NAMALWA (cell line): ENCODE measurements at regions not wholly inside any gene's neighbourhood (a gene's known extent, or its start where the extent isn't known, plus 50 kb on each side); places are given as distances from the start of the nearest gene placed in this dataset.

Experiments used
- DNase-seq: peaks from one replicate; pipeline ENCODE4 v3.0.0-alpha.2; 2015; ENCODE audit warnings: low spot score

DNA sequence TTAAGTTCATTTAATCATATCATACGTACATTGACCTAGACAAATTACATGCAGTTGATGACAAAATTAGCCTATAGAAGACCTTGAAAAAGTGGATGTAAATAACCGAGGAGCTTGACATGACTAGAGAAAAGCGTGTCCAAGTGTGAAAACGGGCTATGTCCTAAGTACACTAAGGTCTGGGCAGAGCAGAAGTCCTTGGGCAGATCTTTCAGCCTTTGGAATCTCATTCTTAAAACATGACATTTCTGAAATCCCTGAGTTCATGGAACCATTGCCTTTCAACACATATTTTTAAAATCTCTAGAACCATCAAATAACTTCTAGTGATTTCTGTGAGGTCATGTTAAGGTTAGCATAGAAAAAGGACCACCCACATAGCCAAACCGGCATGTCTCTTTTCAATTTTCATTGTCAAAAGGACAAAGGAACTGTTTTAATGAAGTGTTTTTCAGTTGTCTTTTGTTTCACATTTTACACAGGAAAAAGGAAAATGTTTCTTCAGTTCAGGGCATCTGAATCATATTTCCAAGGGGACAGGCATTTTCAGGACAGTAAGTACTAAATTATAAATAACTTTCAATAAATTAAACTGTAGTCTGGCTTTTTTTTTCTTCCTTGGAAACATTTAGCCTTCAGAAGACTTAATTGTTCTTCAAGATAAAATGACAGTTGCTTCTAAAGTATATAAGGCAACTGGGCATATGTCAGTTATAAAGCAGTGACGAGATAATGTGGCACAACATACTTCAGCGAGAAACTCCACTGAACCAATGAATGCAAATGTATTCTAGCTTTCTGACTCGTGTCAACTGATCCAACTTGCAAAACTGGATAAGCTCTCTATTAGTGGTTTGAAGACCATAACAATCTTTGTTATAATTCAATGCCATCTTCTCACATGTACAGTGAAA, 416.8 kb downstream of the NFIB start:
- DNase-seq, result no peak

DNA sequence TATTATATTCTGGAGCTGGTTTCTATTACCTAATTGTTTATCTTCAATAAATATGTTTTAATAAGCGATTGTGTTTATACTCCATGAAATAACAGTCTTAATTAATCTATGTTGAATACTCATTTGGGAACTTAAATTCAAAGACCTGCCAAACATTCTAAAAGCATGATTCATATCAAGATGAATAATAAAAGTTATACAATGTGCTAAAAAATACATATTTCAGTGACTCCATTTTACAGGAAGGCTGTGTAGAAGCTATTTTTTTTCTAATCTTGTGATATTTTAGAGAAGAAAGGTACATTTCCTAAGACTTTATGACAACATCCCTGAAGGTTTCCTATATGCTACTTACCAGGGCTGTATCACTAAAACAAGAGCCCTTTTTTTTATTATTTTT, 417.9 kb downstream of the NFIB start:
- DNase-seq, result no peak

DNA sequence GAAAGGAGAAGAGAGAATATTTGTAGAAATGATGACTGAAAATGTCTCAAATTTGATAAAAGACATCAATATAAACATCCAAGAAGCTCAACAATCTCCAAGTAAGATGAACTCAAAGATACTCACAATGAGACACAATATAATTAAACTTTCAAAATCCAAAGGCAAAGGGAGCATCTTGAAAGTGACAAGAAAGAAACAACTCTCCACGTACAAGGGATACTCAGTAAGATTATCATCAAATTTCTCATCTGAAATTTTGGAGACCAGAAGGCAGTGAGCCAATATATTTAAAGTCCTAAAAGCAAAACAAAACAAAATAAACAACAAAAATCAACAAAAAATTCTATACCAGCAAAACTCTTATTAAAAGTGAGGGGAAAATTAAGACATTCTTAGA, 428.7 kb downstream of the NFIB start:
- DNase-seq, result no peak

DNA sequence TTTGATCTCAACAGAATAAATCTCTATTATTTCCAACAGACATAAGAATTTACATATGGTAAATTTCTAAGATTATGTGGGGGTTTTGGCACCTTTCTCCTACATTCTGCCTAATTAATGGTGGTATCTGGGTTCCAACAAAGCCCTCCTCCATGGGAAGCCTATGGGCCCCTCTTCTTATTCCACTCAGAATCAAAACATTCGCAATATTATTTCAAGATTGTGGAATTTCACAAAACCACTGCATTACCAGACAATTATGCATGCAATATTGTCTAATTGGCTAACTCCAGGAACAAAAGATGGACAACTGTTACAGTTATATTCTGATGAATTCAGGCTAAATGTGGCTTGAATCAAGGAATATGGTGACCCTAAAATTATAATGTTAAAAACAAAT, 434.0 kb downstream of the NFIB start:
- DNase-seq, result no peak

DNA sequence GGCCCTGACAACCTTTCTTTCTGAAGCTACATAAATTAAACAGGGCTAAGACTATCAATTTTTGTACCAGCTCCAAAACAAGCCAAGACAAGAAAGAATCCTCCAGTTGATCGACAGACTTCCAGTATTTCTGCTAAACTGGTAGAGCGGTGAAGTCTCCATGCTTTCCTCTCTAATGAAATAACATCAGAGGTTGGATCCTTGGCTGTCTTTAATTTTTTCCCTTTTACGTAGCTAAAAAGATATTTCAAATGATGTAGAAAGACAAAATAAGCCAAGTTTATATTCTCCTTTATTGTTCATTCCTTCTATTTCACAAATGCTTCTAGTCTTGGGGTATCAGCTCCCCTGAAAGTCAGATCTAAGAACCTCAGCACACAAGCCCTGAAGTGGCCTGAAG, 434.9 kb downstream of the NFIB start:
- no peak for DNase-seq

DNA sequence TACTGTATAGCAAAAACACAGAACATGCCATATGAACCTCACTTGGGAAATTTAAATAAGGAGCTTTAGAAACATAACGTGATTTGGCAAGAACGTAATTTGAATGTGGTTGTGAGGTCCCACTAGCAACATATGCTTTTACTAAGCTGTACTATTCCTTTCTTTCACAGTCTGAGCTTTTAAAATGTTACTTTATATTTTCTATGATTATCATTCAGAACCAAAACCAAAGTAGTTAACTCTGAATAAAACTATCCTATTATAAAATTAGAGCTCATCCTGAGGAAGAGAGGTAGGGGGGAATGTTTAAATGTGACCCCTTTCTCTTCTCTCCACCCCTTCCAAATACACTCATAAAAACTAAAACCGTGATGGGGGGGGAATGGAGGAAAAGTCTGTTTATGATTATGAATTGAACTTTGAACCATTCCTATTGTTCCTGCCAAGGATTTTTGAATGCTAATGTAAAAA, 435.7 kb downstream of the NFIB start:
- DNase-seq, result no peak

DNA sequence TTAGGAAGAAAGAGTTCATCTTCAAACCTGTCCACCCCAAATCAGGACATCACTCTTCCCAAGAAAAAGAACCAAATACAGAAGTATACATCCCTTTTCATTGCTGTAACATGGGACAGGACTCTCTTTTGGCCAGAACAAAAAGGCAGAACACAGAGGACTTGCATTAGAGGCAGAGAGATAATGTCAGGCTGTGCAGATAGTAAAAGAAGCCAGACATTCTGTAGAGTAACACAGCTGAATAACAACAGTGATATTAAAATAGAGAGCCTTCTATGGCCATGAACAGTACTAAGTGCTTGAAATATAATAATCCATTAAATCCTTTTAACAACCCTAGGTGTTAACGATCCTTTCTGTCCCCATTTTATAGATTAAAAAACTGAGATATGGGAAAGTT, 437.2 kb downstream of the NFIB start:
- DNase-seq, result no peak

DNA sequence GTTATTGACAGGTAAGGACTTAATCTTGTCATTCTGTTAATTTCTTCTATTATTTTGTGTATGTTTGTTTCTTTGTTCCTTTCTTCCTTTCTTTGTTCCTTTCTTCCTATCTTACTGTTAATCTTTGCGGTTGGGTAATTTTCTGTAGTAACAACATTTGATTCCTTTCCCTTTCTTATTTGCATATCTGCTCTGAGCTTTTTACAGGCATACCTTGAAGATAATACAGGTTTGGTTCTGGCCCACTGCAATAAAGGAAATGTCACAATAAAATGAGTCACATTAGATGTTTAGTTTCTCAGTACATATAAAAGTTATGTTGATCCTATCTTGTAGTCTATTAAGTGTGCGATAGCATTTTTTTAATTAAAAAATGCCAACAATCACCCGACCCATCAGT, 440.7 kb downstream of the NFIB start:
- DNase-seq, result no peak

DNA sequence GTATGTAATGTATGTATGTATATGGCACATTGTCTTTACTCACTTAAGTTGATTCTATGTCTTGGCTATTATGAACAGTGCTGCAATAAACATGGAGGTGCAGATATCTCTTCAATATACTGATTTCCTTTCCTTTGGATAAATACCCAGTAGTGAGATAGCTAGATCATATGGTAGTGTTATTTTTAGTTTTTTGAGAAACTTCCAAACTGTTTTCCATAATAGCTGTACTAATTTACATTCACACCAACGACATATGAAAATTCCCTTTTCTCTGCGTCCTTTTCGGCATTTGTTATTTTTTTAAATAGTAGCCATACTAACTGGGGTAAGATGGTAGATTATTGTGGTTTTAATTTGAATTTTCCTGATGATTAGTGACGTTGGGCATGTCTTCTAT, 445.6 kb downstream of the NFIB start:
- no peak for DNase-seq

DNA sequence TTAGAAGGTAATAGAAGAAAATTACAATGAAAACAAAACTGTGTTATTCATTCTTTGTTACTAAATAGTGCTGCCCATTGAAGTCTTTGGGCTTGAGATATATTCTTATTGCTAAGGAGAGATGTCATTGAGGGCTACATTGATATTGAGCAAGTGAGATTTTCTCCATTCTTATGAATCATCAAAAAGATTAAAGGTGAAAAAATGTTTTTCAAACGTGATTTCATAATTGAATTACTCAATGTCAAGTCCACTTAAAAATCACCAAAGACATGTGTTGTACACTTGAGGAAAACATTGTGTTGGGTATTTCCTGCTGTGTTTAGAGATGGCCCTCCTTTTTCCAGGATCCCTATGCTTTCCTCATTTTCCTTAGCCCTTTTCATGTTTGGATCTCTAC, 448.1 kb downstream of the NFIB start:
- DNase-seq, result no peak

DNA sequence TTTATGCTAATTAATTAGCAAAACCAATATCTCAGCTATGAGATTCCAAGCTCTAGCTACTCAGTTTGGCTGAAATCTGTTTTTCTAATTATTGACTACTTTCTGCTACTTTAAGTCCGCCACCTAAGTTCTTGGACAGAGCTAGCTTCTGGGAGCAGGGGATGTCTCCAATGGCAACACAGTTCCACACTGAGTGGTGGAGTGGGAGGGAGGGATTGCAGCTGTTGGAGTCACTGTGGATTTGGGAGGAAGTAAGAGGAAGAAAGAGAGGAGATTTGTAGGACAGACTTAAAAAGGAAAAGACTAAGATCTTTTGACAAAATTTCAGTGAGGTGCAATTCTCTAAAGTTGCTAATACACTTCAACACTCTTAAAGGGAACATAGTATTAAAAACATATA, 450.8 kb downstream of the NFIB start:
- no peak for DNase-seq

DNA sequence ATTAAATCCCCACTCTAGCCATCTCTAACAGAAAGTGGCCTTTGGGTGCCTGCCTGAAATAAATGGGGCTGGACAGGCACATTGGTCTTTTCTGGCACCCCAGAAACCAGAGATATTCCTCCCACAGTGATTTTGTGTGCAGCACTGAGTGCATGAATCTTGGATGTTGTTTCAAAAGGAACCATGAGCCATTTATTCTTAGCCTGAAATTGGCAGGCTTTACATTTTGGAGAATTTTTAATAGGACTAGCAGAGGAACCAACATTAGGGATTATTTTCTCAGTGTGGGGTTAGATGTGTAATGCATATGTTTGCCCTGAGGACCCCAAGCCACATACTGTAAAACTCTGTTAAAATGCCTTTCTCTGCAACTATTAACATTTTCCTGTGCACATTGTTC, 451.3 kb downstream of the NFIB start:
- no peak for DNase-seq

DNA sequence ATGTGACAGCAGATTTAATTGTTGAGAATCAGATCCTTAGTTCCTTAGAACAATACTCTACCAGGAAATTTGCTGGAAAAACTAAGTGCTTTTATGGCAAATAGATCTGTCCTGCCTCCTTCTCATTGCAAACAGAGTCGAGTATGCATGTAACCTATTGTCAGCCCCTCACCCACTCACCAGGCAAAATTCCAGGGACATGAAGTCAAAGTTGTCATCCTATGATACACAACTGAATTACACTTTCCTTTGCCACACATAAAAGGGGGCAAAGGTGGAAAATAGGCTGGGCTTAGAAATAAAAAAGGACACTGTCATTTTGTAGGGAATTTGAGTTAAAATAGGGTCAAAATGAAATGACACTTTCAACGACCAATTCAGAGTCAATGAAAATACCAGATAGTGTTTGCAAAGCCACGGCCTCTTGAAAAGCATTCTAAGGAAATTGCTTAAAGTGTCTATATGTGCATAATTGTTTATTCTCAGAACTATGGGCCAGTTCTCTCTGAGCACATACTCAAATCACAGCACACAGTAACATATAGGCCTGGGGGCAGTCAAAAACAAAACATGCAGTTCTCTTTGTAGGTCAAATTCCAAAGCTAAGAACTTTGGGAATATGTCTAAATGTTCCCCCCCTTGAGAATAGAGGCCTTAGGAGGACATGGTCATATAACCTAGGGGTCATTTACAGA, 452.8 kb downstream of the NFIB start:
- DNase-seq, result no peak

DNA sequence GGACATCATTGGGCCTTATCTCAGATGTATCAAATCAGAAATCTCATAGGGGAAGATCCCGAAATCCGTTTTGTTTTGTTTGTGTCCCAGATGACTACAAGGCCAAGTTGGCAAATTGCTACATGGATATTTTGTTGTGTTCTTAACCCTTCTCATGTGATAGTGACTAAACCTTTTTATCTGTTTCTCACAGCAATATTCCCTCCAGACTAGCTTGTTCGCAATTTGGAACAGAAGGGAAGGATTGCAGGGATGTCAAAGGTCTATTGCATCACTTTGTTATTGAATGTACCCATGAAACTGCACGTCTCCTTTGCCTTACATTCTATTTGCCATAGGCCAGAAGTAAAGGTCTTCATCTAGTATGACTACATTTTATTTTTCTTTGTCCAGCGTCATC, 453.9 kb downstream of the NFIB start:
- DNase-seq, result no peak

DNA sequence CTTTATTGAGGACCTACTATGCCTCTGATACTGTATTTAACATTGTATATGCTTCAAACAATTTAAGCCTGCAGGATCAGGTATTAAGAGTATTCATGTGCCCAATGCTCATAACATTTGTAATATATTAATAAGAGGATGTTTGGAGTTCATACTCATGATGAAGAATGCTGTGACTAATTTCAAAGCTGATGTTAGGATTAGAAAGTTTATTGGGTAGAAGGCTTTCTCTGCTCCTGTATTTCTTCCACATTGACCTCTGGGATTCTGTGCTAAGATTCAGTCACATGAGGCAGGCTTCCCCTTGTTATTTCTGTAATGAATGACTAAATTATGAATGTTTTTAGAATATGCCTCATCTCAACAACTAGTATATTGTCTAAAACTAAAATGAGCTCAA, 456.4 kb downstream of the NFIB start:
- no peak for DNase-seq

DNA sequence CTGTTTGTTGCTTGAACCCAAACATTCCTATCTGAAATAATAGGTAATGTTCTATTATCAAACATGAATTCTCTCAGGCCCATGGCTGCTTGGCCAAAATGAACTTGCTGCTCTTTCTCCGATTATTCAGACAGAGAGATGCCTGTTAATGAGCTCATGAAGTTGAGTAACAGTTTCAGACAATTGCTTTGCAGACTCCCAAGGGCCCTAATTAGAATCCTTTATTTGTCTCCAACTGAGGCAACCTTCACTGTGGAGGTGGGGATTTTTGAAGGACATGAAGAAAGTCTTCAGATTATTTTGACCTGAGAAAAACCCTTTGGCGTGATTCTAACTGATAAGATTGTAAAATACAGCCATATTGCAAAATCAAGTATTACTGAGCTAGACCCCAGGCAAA, 466.7 kb downstream of the NFIB start:
- DNase-seq, result no peak

DNA sequence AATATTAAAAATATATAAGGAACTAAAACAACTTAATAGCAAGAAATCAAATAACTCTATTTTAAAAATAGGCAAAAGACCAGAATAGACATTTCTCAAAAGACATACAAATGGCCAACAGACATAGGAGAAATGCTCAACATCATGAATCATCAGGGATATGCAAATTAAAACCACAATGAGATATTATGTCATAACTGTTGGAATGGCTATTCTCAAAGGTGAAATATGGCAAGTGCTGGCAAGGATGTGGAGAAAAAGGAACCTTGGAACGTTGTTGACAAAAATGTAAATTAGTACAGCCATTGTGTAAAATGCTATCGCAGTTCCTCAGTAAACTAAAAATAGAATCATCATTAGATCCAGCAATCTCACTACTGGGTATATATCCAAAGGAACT, 468.5 kb downstream of the NFIB start:
- DNase-seq, result no peak

DNA sequence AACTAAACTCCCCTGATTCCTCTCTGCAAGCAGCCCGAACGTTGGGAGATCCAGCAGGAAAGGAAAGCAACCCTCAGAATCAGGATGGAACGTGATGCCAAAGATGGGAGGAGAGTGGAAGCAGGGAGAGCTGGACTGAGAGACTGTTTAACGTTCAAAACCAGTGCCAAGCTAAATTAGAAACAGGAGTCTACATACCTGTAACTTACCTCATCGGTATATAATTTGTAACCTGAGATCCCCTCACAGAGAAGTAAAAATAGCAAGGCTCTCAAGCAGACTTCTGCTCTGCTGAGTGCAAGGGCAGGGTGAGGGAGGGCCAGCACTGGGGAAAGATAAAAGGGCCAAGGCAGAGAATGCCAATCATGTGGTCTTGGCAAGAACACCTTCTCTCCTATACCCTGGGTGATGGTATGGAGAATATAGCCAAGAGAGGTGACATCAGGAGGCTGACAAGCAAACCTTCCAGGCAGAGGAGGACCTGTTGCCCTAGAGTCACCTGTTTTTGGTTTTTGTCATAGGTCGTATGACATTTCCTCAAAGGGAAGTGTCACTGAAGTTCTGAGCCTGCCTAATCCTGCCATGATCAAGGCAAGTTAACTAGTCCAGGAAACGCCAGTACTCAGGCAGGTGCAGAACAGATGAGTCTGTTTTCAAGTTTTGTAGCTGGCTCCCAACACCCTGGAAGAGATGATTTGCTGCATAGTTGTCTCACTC, 472.0 kb downstream of the NFIB start:
- no peak for DNase-seq

DNA sequence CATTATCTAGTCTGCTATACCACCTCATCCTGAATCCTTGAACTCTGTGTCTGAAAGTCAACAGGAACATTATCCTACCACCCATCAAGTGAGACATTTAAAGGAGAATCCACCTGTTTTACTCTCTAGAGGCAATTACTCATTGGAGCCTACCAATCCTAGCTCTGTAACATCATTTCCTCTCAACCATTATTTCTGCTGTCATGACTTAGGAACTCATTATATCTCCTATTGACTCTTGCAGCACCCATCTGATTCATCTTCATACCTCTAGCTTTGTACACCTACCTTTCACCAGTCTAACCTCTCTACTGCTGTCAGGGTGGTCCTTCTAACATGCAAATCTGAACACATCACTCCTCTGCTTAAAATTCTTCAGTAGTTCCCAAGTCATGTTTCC, 481.5 kb downstream of the NFIB start:
- DNase-seq, result no peak

DNA sequence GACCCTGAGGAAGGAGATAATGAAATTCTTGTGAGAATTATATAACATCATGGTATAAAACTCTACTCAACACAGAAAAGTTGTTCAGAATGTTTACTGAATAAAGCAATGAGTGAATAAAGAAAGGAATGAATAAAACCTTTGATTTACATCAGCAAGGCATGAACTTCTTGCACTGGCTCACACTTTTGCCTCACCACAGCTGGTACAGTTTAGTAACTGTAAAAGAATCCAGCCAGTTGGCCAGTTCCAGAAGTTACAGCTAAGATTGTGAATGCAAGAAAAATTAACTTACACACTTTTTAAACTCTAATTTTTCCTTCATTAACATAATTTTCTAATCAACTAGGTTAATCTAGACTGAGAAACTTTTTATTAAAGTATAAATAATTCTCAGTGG, 490.9 kb downstream of the NFIB start:
- DNase-seq, result no peak

DNA sequence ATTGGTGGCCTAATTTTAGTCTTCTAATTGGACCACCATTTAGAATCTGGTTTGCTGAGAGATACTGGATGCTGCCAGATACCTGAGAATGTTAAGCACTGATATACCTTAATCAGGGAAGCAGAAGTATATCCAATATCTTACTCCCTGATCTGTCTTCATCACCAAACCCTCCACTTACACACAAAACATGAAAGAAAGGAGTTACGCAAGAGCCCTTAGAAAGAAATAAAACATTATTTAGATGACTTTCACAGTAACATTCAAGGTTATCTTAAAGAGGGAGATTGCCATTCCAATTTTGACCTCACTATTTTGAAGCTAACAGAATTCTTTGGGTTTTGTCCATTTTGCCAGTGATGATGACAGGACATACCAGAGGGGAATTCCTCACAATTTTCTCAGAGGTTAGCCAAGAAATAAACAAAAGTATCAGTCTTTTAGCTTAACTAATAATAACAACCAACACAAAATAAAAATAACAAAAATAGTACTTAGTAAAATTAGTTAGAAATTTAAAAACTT, 496.1 kb downstream of the NFIB start:
- no peak for DNase-seq

DNA sequence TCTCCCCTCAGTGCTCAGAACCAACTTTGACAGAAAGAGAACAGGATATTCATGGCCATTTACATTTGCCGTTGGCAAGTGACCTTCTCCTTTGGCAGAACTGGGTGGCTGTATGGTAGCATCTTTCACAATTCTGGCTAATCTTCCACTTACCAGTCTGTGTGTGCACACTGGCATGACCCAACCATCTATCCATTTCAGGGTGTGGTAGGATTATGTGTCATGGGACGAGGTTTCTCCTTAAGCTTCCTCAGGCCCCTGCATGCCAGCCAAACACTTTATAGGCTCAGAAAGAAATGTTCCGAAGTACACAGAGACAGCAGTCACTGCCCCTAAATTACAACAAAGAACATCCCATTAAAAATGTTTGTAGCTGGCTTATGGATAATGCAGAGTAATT, 497.1 kb downstream of the NFIB start:
- DNase-seq, result no peak
